GM12878 (cell line): ENCODE measurements at regions not wholly inside any gene's neighbourhood (a gene's known extent, or its start where the extent isn't known, plus 50 kb on each side); places are given as distances from the start of the nearest gene placed in this dataset.

ENCODE experiments used
- BRCA1 ChIP-seq: IDR thresholded peaks from 2 replicates; pipeline ENCODE4 v1.6.1; 2011; ENCODE audit warnings: low read depth, low read length, improper control_type of control experiment
- CBFB ChIP-seq: IDR thresholded peaks from 2 replicates; pipeline ENCODE4 v1.6.1; 2016; ENCODE audit warnings: antibody characterized with exemption, low read depth
- CEBPZ ChIP-seq: fragments of 150-350 bp; IDR thresholded peaks from 2 replicates; pipeline ENCODE4 v1.6.1; 2016; ENCODE audit warnings: low read depth, low read length
- CHD1 ChIP-seq: IDR thresholded peaks from 2 replicates; pipeline ENCODE4 v1.6.1; 2012; ENCODE audit warnings: low read depth, low read length, improper control_type of control experiment
- EED ChIP-seq: sonication (generic); IDR thresholded peaks from 2 replicates; pipeline ENCODE4 v1.6.1; 2016; ENCODE audit warnings: antibody characterized with exemption, low read depth
- EP300 ChIP-seq, 2 experiments: fragments of 150-350 bp in 1 of 2; IDR thresholded peaks; 2 replicates each; pipeline ENCODE4 v1.6.1; 2011 to 2012; ENCODE audit warnings: low read depth in 2 of 2, low read length in 2 of 2, borderline replicate concordance in 1 of 2, improper control_type of control experiment in 1 of 2, inconsistent platforms in 1 of 2; ENCODE audit not compliant: control insufficient read depth in 1 of 2
- ETV6 ChIP-seq, 2 experiments: fragments of 450-650 bp in 1 of 2; IDR thresholded peaks in 1 of 2; conservative IDR thresholded peaks in 1 of 2; 2 replicates each; pipeline ENCODE4 v1.6.1; 2014; ENCODE audit warnings: antibody characterized with exemption in 1 of 2, borderline replicate concordance in 1 of 2, low read depth in 1 of 2, mild to moderate bottlenecking in 1 of 2, moderate library complexity in 1 of 2
- EZH2 ChIP-seq: IDR thresholded peaks from 2 replicates; pipeline ENCODE4 v1.6.1; 2012; ENCODE audit warnings: low read depth, mild to moderate bottlenecking, control low read depth, inconsistent platforms, low read length, borderline replicate concordance; ENCODE audit not compliant: control insufficient read depth
- FOXK2 ChIP-seq: fragments of 450-650 bp; IDR thresholded peaks from 2 replicates; pipeline ENCODE4 v1.6.1; 2017; ENCODE audit warnings: mild to moderate bottlenecking, moderate library complexity
- HDAC6 ChIP-seq: fragments of 200-600 bp; sonication (generic); IDR thresholded peaks from one replicate; pipeline ENCODE4 v1.8.0; 2017; ENCODE audit warnings: antibody characterized with exemption; ENCODE audit not compliant: unreplicated experiment
- IKZF1 ChIP-seq: fragments of 450-650 bp; conservative IDR thresholded peaks from 2 replicates; pipeline ENCODE4 v1.6.1; 2017; ENCODE audit warnings: antibody characterized with exemption, mild to moderate bottlenecking
- JUND ChIP-seq: IDR thresholded peaks from 2 replicates; pipeline ENCODE4 v1.6.1; 2012; ENCODE audit warnings: low read depth, mild to moderate bottlenecking, low read length, improper control_type of control experiment, moderate library complexity
- MEF2B ChIP-seq: fragments of 450-650 bp; IDR thresholded peaks from 2 replicates; pipeline ENCODE4 v1.6.1; 2018; ENCODE audit warnings: mild to moderate bottlenecking, moderate library complexity; ENCODE audit not compliant: partially characterized antibody, poor library complexity, severe bottlenecking
- MLLT1 ChIP-seq: fragments of 450-650 bp; IDR thresholded peaks from 2 replicates; pipeline ENCODE4 v1.6.1; 2016; ENCODE audit warnings: mild to moderate bottlenecking
- MYC ChIP-seq: IDR thresholded peaks from 2 replicates; pipeline ENCODE4 v1.6.1; 2011; ENCODE audit warnings: mild to moderate bottlenecking, low read length, moderate library complexity, inconsistent platforms; ENCODE audit not compliant: insufficient read depth, insufficient replicate concordance, insufficient read length, severe bottlenecking
- NR2F1 ChIP-seq: fragments of 450-650 bp; conservative IDR thresholded peaks from 2 replicates; pipeline ENCODE4 v1.6.1; 2017; ENCODE audit warnings: mild to moderate bottlenecking
- PAX5 ChIP-seq: IDR thresholded peaks from 2 replicates; pipeline ENCODE4 v1.6.1; 2011; ENCODE audit warnings: low read depth, low read length, borderline replicate concordance
- RB1 ChIP-seq: fragments of 450-650 bp; formaldehyde crosslinking; IDR thresholded peaks from 2 replicates; pipeline ENCODE4 v1.6.1; 2017; ENCODE audit warnings: mild to moderate bottlenecking, borderline replicate concordance
- RELA ChIP-seq: fragments of 450-650 bp; IDR thresholded peaks from 2 replicates; pipeline ENCODE4 v1.8.0; 2014; ENCODE audit warnings: borderline replicate concordance; ENCODE audit not compliant: partially characterized antibody
- RUNX3 ChIP-seq: IDR thresholded peaks from 2 replicates; pipeline ENCODE4 v1.6.1; 2012; ENCODE audit warnings: low read length, inconsistent platforms
- YBX1 ChIP-seq: fragments of 450-650 bp; IDR thresholded peaks from 2 replicates; pipeline ENCODE4 v1.6.1; 2016; ENCODE audit warnings: antibody characterized with exemption
- YY1 ChIP-seq: IDR thresholded peaks from 2 replicates; pipeline ENCODE4 v1.6.1; 2011; ENCODE audit warnings: low read depth, mild to moderate bottlenecking, low read length

GRCh38 chr17:72515291-72516065 is 394.7 kb downstream of the SOX9 start (continued):
- no peak for TF ChIP-seq MYC
- TF ChIP-seq RB1: no peak; the same call in 1 of the 2 replicates
- TF ChIP-seq CBFB: no peak
- peak; percentile 81; the same call in 1 of the 2 replicates for TF ChIP-seq PAX5
- TF ChIP-seq RUNX3: peak; percentile 43; the same call in 1 of the 2 replicates
- peak; percentile 67; the same call in 1 of the 2 replicates for TF ChIP-seq IKZF1
- TF ChIP-seq EP300 (IDR thresholded peaks at IDR 0.05; ENCODE audit: borderline replicate concordance in 1 of 2, control insufficient read depth in 1 of 2, low read depth in 2 of 2, low read length in 2 of 2): peak in 1 of 2 experiments; percentile 12; a peak in 1 of 4 replicates
- TF ChIP-seq YBX1: no peak
- TF ChIP-seq YY1: no peak
- TF ChIP-seq EED: no peak
- no peak for TF ChIP-seq CHD1
- TF ChIP-seq MLLT1: no peak; the same call in 1 of the 2 replicates
- no peak for TF ChIP-seq EZH2
- no peak for TF ChIP-seq BRCA1
- TF ChIP-seq ETV6 (conservative IDR thresholded peaks at IDR 0.05 in 1 of 2, IDR thresholded peaks at IDR 0.05 in 1 of 2; ENCODE audit: borderline replicate concordance in 1 of 2, low read depth in 1 of 2): no peak
- TF ChIP-seq HDAC6: no peak
- TF ChIP-seq FOXK2: no peak
- no peak for TF ChIP-seq JUND
- TF ChIP-seq RELA: peak; percentile 92
- TF ChIP-seq MEF2B: peak; percentile 55
- peak; percentile 89 for TF ChIP-seq NR2F1
- no peak for TF ChIP-seq CEBPZ
